HG03280 (cell line): ENCODE measurements at regions not wholly inside any gene's neighbourhood (a gene's known extent, or its start where the extent isn't known, plus 50 kb on each side); places are given as distances from the start of the nearest gene placed in this dataset.
"Not testable (repeated sequence)": the region's sequence is repeated elsewhere in the genome, so short reads cannot be mapped to it uniquely, and the experiment has no call there.

ENCODE experiments used
- ATAC-seq: cut with Tn5 transposase; IDR thresholded peaks from one replicate; pipeline ENCODE4 v1.9.1; 2021; ENCODE audit warnings: mild to moderate bottlenecking, moderate library complexity; ENCODE audit not compliant: unreplicated experiment

DNA sequence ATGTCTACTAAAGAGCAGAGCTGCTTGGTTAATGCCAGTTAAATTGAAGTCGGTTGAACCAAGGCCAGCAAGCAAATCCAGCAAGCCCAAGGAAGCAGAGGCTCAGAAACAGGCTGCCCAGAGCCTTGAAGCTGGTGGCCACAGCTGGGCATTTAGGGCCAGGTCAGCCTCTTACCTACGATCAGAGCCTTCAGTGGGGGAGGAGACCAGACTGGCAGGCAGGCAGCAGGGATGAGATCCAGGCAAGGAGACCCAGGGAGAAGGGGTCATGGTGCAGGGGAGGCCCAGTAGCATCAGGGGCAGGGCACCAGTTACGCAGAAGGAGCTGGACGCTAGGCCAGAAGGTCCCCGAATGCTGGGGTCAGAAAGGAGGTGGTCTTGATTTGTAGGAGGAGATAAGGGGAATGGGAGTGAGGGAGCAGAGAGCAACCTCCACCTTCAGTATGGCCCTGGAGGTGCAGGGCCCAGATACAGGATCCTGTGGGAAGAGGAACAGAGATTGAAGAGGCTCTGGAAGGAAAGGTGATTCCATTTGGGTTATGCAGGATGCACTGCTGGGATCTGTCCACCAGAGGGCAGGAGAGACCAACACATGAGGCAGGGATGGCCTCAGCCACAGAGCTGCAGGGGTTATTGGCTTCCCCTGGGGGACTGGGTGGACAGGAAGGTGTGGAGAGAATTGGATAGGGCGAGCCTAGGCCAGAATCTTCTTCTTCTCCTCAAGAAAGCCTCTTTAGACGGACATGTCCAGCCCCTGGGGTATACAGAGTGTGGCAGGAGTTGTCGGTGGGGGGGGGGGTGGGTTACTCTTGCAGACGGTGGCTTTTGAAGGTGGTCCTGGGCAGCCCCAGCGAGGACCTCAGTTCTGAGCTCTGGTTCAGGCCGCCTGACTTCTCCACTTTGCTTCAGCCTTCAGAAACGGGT is 132.6 kb upstream of the PODXL start:
- no peak for ATAC-seq

DNA sequence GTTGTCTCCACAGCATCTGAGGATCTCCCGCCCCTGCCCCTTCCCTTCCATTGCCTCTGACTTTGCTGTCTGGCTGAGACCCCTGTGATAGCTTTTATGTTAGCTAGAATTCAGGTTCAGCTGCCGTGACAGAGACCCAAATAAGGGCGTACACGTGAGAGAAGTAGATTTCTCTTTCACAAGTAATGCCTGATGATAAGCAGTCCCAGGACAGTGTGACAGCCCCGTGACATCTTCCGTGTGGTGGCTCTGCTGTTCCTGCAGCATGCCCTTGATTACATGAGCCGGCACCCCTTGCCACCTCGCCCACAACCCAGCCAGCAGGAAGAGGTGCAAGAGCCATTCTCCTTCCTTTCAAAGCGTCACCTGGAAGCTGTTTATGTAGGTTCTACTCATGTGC is 130.9 kb upstream of the PODXL start:
- ATAC-seq = no peak

DNA sequence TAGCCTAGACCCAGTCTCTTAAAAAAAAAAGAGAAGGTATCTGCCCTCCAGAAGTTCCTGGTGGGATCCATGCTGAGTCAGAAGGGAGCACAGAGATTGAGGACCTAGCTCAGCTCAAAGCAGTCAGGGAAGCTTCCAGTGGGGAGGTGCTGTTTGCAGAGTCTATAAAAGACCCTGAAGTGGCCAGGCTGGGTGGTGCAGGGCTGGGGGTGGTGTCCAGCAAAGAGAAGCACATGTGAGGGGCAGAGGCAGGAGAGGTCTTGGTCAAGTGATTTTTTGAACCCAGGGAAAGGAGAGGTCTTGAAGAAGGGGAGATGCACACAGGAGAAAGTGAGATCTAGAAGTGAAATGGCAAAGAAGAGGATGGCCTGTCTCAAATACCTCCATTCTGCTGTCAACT is 130.4 kb upstream of the PODXL start:
- no peak for ATAC-seq

DNA sequence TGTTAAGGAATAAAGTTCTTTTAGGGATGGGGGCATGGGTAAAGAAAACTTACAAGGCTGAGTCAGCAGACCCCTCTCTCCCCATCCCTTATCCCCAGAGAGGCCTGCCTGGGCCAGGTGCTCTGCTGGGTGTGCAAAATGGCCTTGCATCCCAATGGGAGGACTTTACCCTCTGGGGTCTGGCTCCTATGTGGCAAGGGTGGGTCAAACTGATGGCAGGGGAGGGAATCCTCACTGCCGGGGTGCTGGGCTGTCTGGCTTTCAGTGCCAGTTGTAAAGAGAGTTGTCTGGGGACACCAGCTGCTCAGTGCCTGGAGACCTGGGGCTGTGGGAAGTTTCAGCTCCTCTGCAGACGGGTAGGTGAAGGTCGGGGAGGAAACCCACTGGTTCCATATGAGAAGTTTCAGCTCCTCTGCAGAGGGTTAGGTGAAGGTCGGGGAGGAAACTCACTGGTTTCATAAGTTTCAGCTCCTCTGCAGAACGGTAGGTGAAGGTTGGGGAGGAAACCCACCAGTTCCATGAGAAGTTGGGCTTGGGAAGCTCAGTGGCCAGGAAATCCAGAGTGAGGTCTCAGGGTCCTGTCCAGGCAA is 127.2 kb upstream of the PODXL start:
- ATAC-seq = no peak

DNA sequence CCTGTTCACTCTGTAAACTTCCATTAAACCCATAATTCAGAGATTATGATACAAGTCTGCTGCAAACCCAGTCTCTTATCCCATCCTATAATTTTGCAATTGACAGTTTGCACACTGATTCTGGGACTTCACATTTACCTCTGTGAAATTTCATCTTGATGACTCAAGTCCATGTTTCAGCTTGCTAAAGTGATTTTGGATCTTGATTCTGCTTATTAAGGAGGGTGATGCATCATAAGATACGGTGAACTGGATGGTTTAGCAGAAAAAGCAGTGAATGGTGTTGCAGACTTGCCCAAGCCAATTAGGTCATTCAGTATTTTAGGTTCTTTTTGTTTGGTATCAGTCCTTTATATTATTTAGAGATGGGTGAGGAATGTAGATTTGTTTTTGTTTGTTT is 125.5 kb upstream of the PODXL start:
- ATAC-seq = no peak

DNA sequence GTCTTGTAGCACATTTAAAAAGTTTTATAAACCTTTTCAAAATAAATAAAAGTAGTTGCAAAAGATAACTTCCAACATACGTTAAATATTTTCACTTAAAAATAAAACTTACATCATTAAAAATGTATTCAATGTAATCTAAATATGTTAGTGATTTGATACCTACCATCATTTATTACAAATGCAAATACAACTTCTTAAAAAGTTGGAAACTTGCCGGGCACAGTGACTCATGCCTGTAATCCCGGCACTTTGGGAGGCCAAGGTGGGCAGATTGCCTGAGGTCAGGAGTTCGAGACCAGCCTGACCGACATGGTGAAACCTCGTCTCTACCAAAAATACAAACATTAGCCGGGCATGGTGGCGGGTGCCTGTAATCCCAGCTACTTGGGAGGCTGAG is 122.6 kb upstream of the PODXL start:
- not testable (repeated sequence) for ATAC-seq

DNA sequence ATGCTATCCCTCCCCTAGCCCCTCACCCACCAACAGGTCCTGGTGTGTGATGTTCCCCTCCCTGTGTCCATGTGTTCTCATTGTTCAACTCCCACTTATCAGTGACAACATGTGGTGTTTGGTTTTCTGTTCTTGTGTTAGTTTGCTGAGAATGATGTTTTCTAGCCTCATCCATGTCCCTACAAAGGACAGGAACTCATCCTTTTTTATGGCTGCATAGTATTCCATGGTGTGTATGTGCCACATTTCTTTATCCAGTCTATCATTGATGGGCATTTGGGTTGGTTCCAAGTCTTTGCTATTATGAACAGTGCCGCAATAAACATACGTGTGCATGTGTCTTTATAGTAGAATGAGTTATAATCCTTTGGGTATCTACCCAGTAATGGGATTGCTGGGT is 120.4 kb upstream of the PODXL start:
- ATAC-seq = not testable (repeated sequence)

DNA sequence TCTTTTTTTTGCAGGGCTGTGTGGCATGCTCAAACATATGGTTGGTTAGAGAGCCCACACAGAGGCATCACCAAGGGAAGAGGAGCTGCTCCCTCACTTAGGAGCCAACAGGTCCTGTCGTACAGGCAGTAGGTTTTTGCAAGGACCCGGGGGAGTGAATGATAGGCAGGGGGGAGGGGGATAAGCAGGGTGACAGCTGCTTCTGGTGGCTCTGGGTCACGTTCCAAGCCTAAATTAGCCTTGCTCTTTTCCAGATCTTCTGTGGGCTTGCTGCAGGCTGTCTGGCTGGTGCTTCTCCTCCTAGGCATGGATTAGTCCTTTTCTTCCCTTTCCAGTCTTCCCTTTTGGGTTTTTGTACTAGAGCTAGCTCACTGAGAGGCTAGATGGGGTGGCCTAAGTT is 117.7 kb upstream of the PODXL start:
- no peak for ATAC-seq

DNA sequence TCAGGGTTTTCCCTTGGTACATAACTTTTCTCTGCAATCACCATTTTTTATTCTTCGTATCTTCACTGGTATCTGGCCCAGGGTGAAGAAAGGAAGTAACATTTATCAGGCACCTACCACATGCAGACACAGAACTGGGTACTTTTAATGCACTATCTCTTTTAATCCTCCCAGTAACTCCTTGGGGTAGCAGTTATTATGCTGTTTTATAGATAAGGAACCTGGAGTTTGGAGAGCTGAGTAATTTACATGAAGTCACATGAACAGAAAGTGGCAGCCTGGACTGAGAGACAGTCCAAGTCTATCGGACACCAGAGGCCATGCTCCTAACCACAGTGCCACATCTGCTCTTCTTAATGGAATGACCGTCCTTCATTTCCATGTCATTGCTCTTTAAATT is 117.1 kb upstream of the PODXL start:
- no peak for ATAC-seq

DNA sequence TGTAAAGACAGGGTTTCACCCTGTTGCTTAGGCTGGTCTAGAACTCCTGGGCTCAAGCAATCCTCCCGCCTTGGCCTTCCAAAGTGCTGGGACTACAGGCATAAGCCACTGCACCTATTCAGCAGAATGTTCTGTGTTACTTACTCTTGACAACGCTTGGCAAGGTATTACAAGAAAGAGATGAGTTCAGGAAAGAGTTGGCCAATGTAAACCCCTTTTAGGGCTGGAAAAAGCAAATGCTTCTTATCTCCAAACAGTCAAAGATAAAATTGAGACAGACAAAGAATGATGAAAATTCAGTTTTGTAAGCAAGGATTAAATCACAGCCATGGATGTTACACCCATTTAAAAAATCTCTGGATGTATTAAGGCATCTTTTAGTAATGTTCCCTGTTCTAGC is 114.0 kb upstream of the PODXL start:
- no peak for ATAC-seq

DNA sequence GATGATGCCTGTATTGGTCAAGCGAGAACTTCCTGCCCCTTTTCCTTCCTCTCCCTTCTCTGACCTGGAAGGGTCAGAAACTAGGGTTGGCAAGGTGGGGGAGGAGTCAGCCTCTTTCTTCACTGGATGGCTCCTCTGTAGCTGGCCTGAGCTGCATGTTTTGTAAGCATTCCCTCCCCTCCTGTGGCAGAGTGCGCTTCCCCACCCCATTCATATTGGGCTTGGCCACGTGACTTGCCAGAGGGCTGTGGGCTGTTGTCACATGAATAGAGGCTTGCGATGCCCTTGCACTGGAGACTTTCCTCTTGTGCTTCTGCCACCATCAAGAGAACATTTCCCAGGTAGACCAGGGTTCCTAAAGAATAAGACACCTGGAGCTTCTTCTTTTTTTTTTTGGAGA is 111.3 kb upstream of the PODXL start:
- ATAC-seq = no peak

DNA sequence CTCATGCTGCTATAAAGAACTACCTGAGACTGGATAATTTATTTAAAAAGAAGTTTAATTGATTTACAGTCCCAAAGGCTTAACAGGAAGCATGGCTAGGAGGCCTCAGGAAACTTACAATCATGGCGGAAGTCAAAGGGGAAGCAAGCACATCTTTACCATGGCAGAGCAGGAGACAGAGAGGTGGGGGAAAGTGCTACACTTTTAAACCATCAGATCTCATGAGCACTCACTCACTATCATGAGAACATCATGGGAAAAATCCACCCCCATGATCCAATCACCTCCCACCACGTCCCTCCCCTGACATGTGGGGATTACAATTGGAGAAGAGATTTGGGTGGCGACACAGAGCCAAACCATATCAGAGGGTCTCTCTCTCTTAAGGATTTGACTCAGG is 108.6 kb upstream of the PODXL start:
- ATAC-seq = no peak

DNA sequence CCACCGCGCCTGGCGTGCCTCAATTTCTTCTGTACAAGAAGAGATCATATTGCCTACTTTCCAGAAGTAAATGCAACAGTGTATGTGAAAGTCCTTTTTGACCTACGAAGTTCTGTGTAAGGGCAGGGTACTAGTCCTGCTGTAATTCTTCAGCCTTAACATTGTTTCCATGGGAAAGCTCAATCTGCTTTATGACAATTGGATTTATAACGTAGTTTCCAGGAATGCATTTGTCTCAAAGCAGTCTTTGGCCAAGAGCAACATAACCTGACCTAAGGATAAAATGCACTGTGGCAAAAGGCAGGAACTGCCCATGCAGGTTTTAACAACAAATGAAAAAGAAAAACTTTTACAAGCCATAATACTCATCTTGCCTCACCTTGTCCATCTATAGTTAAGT is 108.1 kb upstream of the PODXL start:
- no peak for ATAC-seq

DNA sequence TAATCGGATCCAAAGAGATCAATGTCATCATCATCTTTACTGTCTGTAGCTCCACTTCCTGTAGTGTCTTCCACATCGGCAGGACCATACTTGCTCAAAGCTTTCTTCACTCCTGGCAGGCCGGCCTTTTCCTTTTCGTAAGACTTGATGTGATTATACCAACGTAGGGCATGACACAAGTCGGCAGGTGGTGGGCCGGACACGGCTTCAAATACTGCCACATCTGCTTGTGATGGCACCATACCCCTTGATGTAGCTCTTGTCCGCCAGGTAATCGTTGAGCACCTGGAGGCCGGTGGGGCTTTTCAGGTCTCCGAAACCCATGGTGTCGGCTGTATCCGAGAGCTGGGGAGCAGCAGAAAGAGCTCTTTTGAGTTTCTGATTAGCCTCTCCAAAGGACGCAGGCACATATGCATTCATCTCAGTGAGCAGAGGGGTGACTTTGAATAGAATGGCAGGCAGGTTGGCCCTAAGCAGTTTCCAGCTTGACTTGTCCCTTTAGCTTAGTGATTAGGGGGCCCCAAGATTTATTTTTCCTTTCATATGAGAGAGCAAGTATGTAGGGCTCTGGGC is 106.0 kb upstream of the PODXL start:
- ATAC-seq = not testable (repeated sequence)

DNA sequence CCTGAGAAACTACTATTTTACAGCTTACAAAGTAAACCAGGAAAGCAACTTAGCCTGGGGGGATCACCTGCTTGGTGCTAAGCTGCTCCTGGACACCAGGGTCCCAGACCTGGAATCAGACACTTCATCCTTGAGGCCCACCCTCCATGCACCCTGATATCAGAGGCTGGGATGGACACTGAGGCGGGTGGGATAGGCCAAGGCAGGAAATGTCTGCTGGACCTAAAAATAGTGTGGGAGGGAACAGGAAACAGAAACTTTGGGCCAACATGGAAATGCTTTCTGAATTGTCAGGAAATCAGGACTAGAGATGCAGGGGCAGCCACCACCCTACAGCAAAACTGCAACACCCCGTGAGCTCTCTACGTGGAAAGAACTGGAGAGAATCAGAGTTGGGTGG is 101.5 kb upstream of the PODXL start:
- ATAC-seq = no peak

DNA sequence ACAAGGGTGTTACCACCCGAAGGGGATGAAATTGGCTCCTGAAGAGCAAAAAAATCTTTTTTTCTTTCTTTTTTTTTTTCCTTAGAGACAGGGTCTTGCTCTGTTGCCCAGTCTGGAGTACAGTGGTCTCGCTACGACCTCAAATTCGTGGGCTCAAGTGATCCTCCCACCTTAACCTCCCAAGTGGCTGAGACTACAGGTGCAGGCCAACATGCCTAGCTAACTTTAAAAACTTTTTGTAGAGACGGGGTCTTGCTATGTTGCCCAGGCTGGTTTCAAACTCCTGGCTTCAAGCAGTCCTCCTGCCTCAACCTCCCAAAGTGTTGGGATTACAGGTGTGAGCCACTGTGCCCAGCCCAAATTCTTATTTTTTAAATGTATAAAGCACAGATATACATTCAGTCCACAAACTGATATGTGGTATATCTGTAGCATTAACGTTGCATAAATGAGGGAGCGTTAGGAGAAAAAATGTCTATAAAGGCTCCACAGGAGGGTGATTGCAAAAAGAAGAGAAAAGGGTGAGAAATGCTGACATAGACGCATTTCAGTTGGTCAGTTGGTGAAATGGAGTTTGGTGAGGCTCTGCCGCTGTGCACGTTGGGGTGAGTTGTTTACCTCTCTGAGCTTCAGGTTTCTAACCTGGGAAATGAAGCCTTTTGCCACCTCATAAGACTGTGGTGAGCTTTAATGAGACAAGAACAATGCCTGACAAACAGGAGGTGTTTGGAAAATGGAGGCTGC is 100.7 kb upstream of the PODXL start:
- no peak for ATAC-seq

DNA sequence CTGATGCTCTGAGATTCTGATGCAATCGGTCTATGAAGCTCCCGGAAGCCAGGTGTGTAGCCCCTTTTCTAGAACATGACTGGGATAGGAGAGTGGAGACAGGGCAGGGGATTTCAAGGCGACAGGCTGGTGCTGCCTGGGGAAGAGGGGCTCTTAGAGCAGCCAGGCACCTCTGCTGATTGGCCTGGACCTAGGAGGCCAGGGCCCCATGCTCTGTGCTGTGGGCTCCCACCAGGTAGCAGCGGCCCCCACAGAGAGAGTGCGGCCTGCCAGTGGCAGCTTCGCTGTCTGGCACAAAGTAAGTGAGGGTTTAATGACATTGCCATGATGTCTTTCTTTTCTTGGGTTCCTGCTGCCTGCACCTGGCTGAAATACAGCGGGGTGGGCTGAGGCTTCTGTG is 99.4 kb upstream of the PODXL start:
- ATAC-seq = no peak

DNA sequence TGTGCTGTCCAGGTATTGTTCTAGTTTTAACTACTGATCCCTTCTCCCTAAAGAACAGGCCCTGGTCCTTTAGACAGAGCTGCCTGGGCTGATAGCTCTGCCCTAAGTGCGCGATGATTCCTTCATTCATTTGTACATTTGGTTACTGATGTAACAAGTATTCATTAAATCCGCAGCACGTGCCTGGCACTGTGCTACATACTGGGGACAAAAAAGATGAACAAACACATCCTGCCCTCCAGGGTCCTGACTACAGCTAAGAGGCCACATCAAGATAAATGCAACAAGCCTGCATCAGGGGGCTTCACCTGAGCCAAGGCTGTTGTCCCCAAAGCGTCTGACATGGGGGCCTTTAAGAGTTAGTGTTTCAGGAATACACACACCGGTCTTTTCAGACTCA is 99.0 kb upstream of the PODXL start:
- ATAC-seq = no peak

DNA sequence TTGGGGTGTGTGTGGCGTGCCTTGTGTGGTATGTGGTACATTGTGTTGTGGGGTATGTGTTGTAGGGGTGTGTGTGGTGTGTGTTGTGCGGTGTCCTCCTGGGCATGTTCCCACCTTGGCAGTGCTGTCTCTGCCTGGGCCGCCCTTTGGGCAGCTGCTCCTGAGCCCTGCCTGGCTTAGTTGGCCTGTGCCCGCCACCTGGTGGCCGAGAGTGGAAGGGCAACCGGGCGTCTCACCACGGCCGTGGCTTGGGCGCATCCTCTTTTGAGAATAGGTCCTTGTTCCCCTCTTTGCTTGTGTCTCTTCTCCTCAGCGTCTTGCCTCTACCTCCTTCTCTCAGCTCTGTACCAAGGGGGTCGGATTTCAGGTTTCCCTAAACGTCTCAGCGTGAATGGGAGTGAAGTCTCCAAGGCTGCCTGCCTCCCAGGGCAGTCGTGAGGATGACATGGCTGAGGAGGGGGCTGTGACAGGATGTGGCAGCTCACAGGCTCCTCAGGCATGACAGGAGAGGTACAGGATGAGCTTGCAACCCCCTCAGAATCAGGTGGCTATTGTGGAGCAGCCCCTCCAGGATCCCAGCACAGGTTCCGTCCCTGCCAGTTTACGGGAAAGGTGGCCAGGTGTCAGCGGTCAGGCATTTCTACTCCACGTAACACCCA is 98.4 kb upstream of the PODXL start:
- peak; percentile 88 for ATAC-seq

DNA sequence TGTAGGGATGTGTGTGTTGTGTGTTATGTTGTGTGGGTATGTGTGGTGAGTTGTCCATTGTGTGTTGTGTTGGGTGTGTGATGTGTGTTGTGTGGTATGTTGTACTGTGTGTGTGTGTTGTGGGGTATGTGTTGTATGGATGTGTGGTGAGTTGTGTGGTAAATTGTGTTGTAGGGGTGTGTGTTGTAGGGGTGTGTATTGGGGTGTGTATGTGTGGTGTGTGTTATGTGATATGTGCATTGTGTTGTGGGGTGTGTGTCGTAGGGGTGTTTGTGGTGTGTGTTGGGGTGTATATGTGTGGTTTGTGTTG is 97.8 kb upstream of the PODXL start:
- no peak for ATAC-seq
